B cell (primary cell): ENCODE measurements at regions not wholly inside any gene's neighbourhood (a gene's known extent, or its start where the extent isn't known, plus 50 kb on each side); places are given as distances from the start of the nearest gene placed in this dataset.

ENCODE experiments used
- EZH2 ChIP-seq: IDR thresholded peaks from 2 replicates; pipeline ENCODE4 v1.6.1; 2012; ENCODE audit warnings: borderline replicate concordance, low read depth, mild to moderate bottlenecking, moderate library complexity, low read length; ENCODE audit not compliant: insufficient read depth, poor library complexity, severe bottlenecking
- TF ChIP-seq, protein P1 (sequence below): fragments of 200-600 bp; IDR thresholded peaks from one replicate; pipeline ENCODE4 v1.8.0; 2022; ENCODE audit warnings: antibody characterized with exemption, mild to moderate bottlenecking

DNA sequence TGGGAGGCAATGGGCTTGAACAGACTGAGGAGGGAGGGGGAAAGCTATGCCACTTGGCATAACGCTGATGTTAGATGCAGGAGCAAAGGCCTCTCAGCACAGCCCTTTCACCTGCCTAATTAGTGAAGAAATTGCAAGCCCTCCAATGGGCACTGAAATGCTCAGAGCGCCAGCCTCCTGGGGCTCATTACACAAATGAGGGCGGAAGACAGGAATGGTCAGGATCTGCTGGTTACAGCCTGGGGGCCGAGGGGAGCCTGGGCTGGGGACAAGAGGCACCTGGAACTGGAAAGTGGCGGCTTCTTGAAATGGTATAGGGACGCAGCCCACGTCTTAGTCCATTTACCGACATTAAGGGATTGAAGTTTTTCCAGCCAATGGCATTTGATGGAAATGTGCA, 50.2 kb upstream of the PLET1 start:
- TF ChIP-seq, protein P1, sequence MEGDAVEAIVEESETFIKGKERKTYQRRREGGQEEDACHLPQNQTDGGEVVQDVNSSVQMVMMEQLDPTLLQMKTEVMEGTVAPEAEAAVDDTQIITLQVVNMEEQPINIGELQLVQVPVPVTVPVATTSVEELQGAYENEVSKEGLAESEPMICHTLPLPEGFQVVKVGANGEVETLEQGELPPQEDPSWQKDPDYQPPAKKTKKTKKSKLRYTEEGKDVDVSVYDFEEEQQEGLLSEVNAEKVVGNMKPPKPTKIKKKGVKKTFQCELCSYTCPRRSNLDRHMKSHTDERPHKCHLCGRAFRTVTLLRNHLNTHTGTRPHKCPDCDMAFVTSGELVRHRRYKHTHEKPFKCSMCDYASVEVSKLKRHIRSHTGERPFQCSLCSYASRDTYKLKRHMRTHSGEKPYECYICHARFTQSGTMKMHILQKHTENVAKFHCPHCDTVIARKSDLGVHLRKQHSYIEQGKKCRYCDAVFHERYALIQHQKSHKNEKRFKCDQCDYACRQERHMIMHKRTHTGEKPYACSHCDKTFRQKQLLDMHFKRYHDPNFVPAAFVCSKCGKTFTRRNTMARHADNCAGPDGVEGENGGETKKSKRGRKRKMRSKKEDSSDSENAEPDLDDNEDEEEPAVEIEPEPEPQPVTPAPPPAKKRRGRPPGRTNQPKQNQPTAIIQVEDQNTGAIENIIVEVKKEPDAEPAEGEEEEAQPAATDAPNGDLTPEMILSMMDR, result no peak
- no peak for TF ChIP-seq EZH2
